DOHH2 (cell line): ENCODE measurements at regions not wholly inside any gene's neighbourhood (a gene's known extent, or its start where the extent isn't known, plus 50 kb on each side); places are given as distances from the start of the nearest gene placed in this dataset.

Experiments used
- H3F3A ChIP-seq: fragments of 200-600 bp; sonication (generic), shearing (Covaris generic); 2 replicates; pipeline ENCODE4 v1.6.0; 2016; ENCODE audit warnings: antibody characterized with exemption, mild to moderate bottlenecking; ENCODE audit not compliant: control insufficient read depth, insufficient read depth
- H3K27ac ChIP-seq: fragments of 200-600 bp; sonication (generic); 2 replicates; pipeline ENCODE4 v1.5.1; 2014; ENCODE audit warnings: low read depth, mild to moderate bottlenecking, low read length, moderate library complexity
- H3K27me3 ChIP-seq: fragments of 200-600 bp; sonication (generic); 2 replicates; pipeline ENCODE4 v1.6.1; 2014; ENCODE audit warnings: mild to moderate bottlenecking, low read length, mixed read lengths; ENCODE audit not compliant: control insufficient read depth
- H3K36me3 ChIP-seq: fragments of 200-600 bp; sonication (generic); 2 replicates; pipeline ENCODE4 v1.6.1; 2014; ENCODE audit warnings: mild to moderate bottlenecking, low read length, moderate library complexity, mixed read lengths; ENCODE audit not compliant: control insufficient read depth
- H3K4me1 ChIP-seq: fragments of 200-600 bp; sonication (generic); 2 replicates; pipeline ENCODE4 v1.6.1; 2014; ENCODE audit warnings: mild to moderate bottlenecking, low read length, mixed read lengths; ENCODE audit not compliant: control insufficient read depth
- H3K4me2 ChIP-seq: fragments of 200-600 bp; sonication (generic); 2 replicates; pipeline ENCODE4 v1.6.0; 2014; ENCODE audit warnings: mild to moderate bottlenecking, low read length, moderate library complexity
- H3K4me3 ChIP-seq: fragments of 200-600 bp; sonication (generic); 2 replicates; pipeline ENCODE4 v1.5.1; 2014; ENCODE audit warnings: mild to moderate bottlenecking, low read length, mixed read lengths
- H3K79me2 ChIP-seq: fragments of 200-600 bp; sonication (generic); 2 replicates; pipeline ENCODE4 v1.6.1; 2014; ENCODE audit warnings: mild to moderate bottlenecking, low read length, mixed read lengths; ENCODE audit not compliant: control insufficient read depth
- H3K9me2 ChIP-seq: fragments of 200-600 bp; sonication (generic); replicated peaks from 2 replicates; pipeline ENCODE4 v1.6.1; 2014; ENCODE audit warnings: mild to moderate bottlenecking, low read length, mixed read lengths; ENCODE audit not compliant: control insufficient read depth
- H3K9me3 ChIP-seq: fragments of 200-600 bp; sonication (generic); 2 replicates; pipeline ENCODE4 v1.6.1; 2014; ENCODE audit warnings: antibody characterized with exemption, low read length, mixed read lengths; ENCODE audit not compliant: control insufficient read depth, insufficient read depth
- H4K20me1 ChIP-seq: fragments of 200-600 bp; sonication (generic); 2 replicates; pipeline ENCODE4 v1.6.0; 2014; ENCODE audit warnings: low read depth, mild to moderate bottlenecking, antibody characterized with exemption, low read length, moderate library complexity; ENCODE audit not compliant: control insufficient read depth, insufficient read depth
- EZH2phosphoT487 ChIP-seq: fragments of 200-600 bp; sonication (generic); IDR thresholded peaks from 2 replicates; pipeline ENCODE4 v1.6.1; 2017; ENCODE audit warnings: borderline replicate concordance, mild to moderate bottlenecking, antibody characterized with exemption, low read length, moderate library complexity, mixed read lengths
- TF ChIP-seq, protein P1 (sequence below): fragments of 200-600 bp; sonication (generic); IDR thresholded peaks from one replicate; pipeline ENCODE4 v1.5.1; 2014; ENCODE audit warnings: antibody characterized with exemption, mild to moderate bottlenecking, low read depth, low read length; ENCODE audit not compliant: poor library complexity, severe bottlenecking

- Histone ChIP-seq H3F3A (no peaks in the 10 kb centered on the region), H4K20me1 (no peaks in the 10 kb centered on the region)
Observed at GRCh38 chr3:107973961-107974360, 116.9 kb downstream of the CD47 start.

DNA sequence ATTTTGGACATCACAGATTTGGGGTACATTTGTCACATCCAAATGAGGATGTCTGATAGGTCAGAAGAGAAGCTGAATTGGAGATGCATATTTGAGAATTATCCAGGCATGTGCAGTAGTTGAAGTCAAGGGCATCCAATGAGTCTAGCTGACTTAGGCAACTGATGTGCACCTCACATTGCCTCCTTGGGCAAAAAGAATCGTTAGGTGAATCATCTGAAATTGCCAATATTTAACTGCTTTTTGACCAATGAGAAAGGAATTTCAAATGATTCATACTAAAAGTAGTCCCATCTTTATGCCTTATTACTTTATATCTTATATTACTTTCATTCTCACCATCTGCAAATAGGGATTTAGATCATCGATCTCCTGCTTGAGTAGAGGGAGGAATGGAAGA lies 117.7 kb downstream of the CD47 start:
- Histone ChIP-seq H3K27ac (no peak overlapping the region), H3F3A (no peaks in the 10 kb centered on the region), H3K4me1 (no peaks in the 10 kb centered on the region), H3K79me2 (no peaks in the 10 kb centered on the region), H3K9me2 (no peaks in the 10 kb centered on the region), H3K9me3 (no peaks in the 10 kb centered on the region), H3K4me3 (no peak overlapping the region), H3K27me3 (no peaks in the 10 kb centered on the region), H3K4me2 (no peak overlapping the region), H3K36me3 (no peaks in the 10 kb centered on the region), H4K20me1 (no peaks in the 10 kb centered on the region)
- no peak for TF ChIP-seq EZH2phosphoT487
- TF ChIP-seq, protein P1, sequence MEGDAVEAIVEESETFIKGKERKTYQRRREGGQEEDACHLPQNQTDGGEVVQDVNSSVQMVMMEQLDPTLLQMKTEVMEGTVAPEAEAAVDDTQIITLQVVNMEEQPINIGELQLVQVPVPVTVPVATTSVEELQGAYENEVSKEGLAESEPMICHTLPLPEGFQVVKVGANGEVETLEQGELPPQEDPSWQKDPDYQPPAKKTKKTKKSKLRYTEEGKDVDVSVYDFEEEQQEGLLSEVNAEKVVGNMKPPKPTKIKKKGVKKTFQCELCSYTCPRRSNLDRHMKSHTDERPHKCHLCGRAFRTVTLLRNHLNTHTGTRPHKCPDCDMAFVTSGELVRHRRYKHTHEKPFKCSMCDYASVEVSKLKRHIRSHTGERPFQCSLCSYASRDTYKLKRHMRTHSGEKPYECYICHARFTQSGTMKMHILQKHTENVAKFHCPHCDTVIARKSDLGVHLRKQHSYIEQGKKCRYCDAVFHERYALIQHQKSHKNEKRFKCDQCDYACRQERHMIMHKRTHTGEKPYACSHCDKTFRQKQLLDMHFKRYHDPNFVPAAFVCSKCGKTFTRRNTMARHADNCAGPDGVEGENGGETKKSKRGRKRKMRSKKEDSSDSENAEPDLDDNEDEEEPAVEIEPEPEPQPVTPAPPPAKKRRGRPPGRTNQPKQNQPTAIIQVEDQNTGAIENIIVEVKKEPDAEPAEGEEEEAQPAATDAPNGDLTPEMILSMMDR: no peak

More at GRCh38 chr3:107973961-107974360, 116.9 kb downstream of the CD47 start:
- H3K36me3 ChIP-seq: no peaks in the 10 kb centered on the region
- no peak overlapping the region for H3K4me3 ChIP-seq
- H3K4me1 ChIP-seq: no peaks in the 10 kb centered on the region
- H3K79me2 ChIP-seq: no peaks in the 10 kb centered on the region
- no peak overlapping the region for H3K27ac ChIP-seq
- no peaks in the 10 kb centered on the region for H3K9me3 ChIP-seq
- no peak for TF ChIP-seq EZH2phosphoT487
- no peak overlapping the region for H3K4me2 ChIP-seq
- no peaks in the 10 kb centered on the region for H3K9me2 ChIP-seq
- no peaks in the 10 kb centered on the region for H3K27me3 ChIP-seq

DNA sequence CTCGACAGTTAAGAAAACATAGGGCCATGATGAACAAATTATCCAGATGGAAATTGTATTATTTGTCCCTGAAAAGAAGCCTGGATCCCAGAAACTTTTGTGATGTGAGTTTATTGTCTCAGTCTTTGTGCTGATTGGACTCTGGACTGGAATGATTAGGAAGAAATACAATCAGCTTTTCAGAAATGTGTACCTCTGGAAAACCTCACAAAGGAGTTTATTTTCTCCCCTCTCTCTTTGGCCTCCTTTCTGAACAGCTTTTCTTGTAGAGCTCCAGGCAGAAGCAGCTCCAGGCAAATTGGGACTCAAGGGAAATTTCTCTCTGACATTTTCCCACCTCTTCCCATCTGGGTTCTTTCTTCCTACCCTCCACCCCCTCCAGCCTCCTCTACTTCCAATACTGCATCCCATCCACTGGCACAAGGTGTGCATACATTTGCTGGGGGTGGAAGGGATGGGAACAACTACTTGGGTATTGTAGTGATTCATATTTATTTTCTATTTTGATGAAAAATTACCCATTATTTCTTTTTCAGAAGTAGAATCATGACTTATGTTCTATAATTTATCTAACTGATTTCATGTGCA lies 119.7 kb downstream of the CD47 start:
- Histone ChIP-seq H3K36me3 (no peaks in the 10 kb centered on the region), H3F3A (no peaks in the 10 kb centered on the region), H3K27ac (no peak overlapping the region), H3K9me3 (no peaks in the 10 kb centered on the region), H3K9me2 (no peaks in the 10 kb centered on the region), H3K4me2 (no peak overlapping the region), H3K4me1 (no peaks in the 10 kb centered on the region), H3K79me2 (no peaks in the 10 kb centered on the region), H4K20me1 (no peaks in the 10 kb centered on the region), H3K27me3 (no peaks in the 10 kb centered on the region), H3K4me3 (no peak overlapping the region)
- TF ChIP-seq, protein P1: no peak
- no peak for TF ChIP-seq EZH2phosphoT487

DNA sequence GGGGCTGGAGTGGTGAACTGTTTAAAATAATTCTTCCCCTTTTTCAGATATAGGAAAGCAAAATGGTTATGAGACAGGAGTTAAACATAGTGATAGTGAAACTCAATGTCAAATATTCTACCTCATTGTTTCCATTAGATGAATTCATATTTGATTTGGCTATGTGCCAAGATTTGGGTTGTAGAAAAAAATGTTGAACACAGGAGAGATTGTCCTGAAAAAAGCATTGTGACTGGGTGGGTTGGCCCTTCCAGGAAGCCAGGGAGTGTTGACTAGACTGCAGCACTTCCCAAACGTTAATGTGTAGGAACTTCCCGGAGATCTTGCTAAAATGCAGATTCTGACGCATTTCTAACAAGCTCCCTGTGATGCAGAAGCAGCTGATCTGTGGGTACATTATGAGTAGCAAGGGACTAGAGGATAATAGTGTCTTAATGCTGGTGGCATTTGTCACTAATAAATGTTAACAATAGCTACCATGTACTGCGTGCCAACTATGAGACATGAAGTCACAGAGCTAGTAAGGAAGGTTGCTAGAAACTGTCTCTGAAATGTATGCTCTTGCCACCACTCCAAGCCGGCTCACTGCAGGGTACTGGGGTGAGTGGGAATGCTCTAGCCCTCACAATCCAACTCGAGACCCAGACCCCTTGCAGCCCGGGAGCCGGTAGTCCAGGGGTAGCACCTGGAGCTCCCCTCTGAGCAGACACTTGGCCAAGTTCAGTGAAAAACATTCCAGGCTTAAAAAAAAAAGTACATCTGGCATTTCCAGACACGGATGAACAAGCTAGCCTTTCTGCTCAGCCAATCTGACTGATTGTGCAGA lies 120.6 kb downstream of the CD47 start:
- no peak overlapping the region for H3K4me3 ChIP-seq
- H4K20me1 ChIP-seq: no peaks in the 10 kb centered on the region
- H3F3A ChIP-seq: no peaks in the 10 kb centered on the region
- H3K27ac ChIP-seq: no peak overlapping the region
- no peaks in the 10 kb centered on the region for H3K9me3 ChIP-seq
- H3K79me2 ChIP-seq: no peaks in the 10 kb centered on the region
- H3K4me1 ChIP-seq: no peaks in the 10 kb centered on the region
- H3K4me2 ChIP-seq: no peak overlapping the region
- no peaks in the 10 kb centered on the region for H3K36me3 ChIP-seq
- H3K27me3 ChIP-seq: no peaks in the 10 kb centered on the region
- H3K9me2 ChIP-seq: no peaks in the 10 kb centered on the region
- no peak for TF ChIP-seq EZH2phosphoT487
- TF ChIP-seq, protein P1: no peak
